Endothelial cell of umbilical vein (primary cell): ENCODE measurements at regions not wholly inside any gene's neighbourhood (a gene's known extent, or its start where the extent isn't known, plus 50 kb on each side); places are given as distances from the start of the nearest gene placed in this dataset.

Source experiments
- CTCF ChIP-seq, 2 donors: IDR thresholded peaks; 1 replicate in 1 of 2; 2 replicates in 1 of 2; pipeline ENCODE4 v1.5.1; 2011; ENCODE audit warnings: low read length in 2 of 2, mild to moderate bottlenecking in 2 of 2, moderate library complexity in 2 of 2, control low read depth in 1 of 2, inconsistent platforms in 1 of 2, low read depth in 1 of 2; ENCODE audit not compliant: insufficient read depth in 1 of 2; ENCODE audit errors: extremely low read depth in 1 of 2
- MAX ChIP-seq: IDR thresholded peaks from 2 replicates; pipeline ENCODE4 v1.6.1; 2011; ENCODE audit not compliant: insufficient read depth, insufficient read length
- MYC ChIP-seq: IDR thresholded peaks from one replicate; pipeline ENCODE4 v1.6.1; 2011; ENCODE audit warnings: mild to moderate bottlenecking, low read depth, low read length
- POLR2A ChIP-seq: IDR thresholded peaks from 2 replicates; pipeline ENCODE4 v1.6.1; 2012; ENCODE audit warnings: low read depth, mild to moderate bottlenecking, control low read depth, low read length

DNA sequence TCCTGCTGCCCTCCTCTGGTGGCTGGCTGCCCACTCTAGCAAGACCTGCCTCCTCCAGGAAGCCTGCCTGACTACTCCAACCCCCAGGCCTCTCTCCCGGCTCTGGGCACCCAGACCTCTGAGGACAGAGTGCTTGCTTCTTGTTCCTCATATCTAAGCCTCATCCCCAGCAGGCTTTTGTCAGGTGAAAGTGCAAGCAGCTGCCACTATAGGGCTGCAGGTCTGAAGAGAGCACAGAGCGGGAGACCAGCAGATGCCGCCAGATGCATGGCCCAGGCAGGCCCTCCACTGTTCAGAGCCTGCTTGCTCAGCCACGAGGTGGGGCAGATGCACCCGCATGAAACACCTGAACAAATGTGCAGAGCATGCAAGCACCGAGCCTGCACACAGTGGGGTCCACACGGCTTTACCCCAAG is 73.0 kb downstream of the SERPINA3 start:
- TF ChIP-seq CTCF (IDR thresholded peaks at IDR 0.05; ENCODE audit: extremely low read depth in 1 of 2, insufficient read depth in 1 of 2, low read depth in 1 of 2, low read length in 2 of 2) (no peak), POLR2A (no peak), MAX (no peak), MYC (no peak)
